SK-N-SH treated with all-trans-retinoic acid at 6 μM for 48 hours (cell line): ENCODE measurements at regions not wholly inside any gene's neighbourhood (a gene's known extent, or its start where the extent isn't known, plus 50 kb on each side); places are given as distances from the start of the nearest gene placed in this dataset.

Experiments
- ATAC-seq: fragments of 200-7000 bp; cut with Tn5 transposase; 3 replicates; pipeline ENCODE4 v1.9.1; 2020; ENCODE audit warnings: mild to moderate bottlenecking, moderate library complexity
- ARNTL ChIP-seq: fragments of 450-650 bp; formaldehyde crosslinking; IDR thresholded peaks from 2 replicates; pipeline ENCODE4 v1.5.0; 2020; ENCODE audit warnings: low read depth, mild to moderate bottlenecking, moderate library complexity, borderline replicate concordance
- CSDC2 ChIP-seq: fragments of 250-450 bp; sonication (Bioruptor Pico); IDR thresholded peaks from 2 replicates; pipeline ENCODE4 v1.5.0; 2020; ENCODE audit warnings: mild to moderate bottlenecking, moderate library complexity
- ESRRG ChIP-seq: fragments of 250-450 bp; sonication (Bioruptor Pico); IDR thresholded peaks from 2 replicates; pipeline ENCODE4 v1.6.1; 2021; ENCODE audit warnings: mild to moderate bottlenecking
- GLIS3 ChIP-seq: fragments of 250-450 bp; sonication (Bioruptor Pico); IDR thresholded peaks from 2 replicates; pipeline ENCODE4 v1.5.0; 2020; ENCODE audit warnings: mild to moderate bottlenecking, moderate library complexity
- ISL1 ChIP-seq: fragments of 250-450 bp; sonication (Bioruptor Pico); IDR thresholded peaks from 2 replicates; pipeline ENCODE4 v2.1.2; 2022; ENCODE audit warnings: mild to moderate bottlenecking, moderate library complexity
- RARB ChIP-seq: fragments of 250-450 bp; sonication (Bioruptor Pico); IDR thresholded peaks from 2 replicates; pipeline ENCODE4 v1.8.0; 2021; ENCODE audit warnings: mild to moderate bottlenecking, moderate library complexity
- SNAI2 ChIP-seq: fragments of 250-450 bp; sonication (Bioruptor Pico); IDR thresholded peaks from 2 replicates; pipeline ENCODE4 v1.5.0; 2020; ENCODE audit warnings: mild to moderate bottlenecking, moderate library complexity
- TCF4 ChIP-seq: fragments of 250-450 bp; sonication (Bioruptor Pico); IDR thresholded peaks from 2 replicates; pipeline ENCODE4 v1.8.0; 2021; ENCODE audit warnings: mild to moderate bottlenecking, moderate library complexity, borderline replicate concordance
- TOX ChIP-seq: fragments of 250-450 bp; sonication (Bioruptor Pico); IDR thresholded peaks from 2 replicates; pipeline ENCODE4 v1.8.0; 2021; ENCODE audit warnings: mild to moderate bottlenecking, moderate library complexity, borderline replicate concordance
- ZC3H10 ChIP-seq: fragments of 250-450 bp; sonication (Bioruptor Pico); IDR thresholded peaks from 2 replicates; pipeline ENCODE4 v1.5.1; 2021; ENCODE audit warnings: mild to moderate bottlenecking, moderate library complexity
- ZFP30 ChIP-seq: fragments of 450-650 bp; formaldehyde crosslinking; IDR thresholded peaks from 2 replicates; pipeline ENCODE4 v1.5.0; 2022; ENCODE audit warnings: mild to moderate bottlenecking, moderate library complexity
- ZNF565 ChIP-seq: fragments of 450-650 bp; formaldehyde crosslinking; conservative IDR thresholded peaks from 2 replicates; pipeline ENCODE4 v1.5.0; 2020; ENCODE audit warnings: low read depth, mild to moderate bottlenecking, moderate library complexity
- ZNF70 ChIP-seq: fragments of 450-650 bp; formaldehyde crosslinking; IDR thresholded peaks from 2 replicates; pipeline ENCODE4 v1.5.0; 2020; ENCODE audit warnings: mild to moderate bottlenecking, moderate library complexity
- TF ChIP-seq, protein P1 (sequence below): fragments of 250-450 bp; sonication (Bioruptor Pico); IDR thresholded peaks from 2 replicates; pipeline ENCODE4 v1.5.0; 2020; ENCODE audit warnings: mild to moderate bottlenecking, moderate library complexity
- TF ChIP-seq, protein P2 (sequence below): fragments of 250-450 bp; sonication (Bioruptor Pico); IDR thresholded peaks from 2 replicates; pipeline ENCODE4 v1.5.1; 2021; ENCODE audit warnings: mild to moderate bottlenecking, moderate library complexity
- TF ChIP-seq, protein P3 (sequence below): fragments of 250-450 bp; sonication (Bioruptor Pico); IDR thresholded peaks from 2 replicates; pipeline ENCODE4 v1.5.1; 2020; ENCODE audit warnings: low read depth, mild to moderate bottlenecking, moderate library complexity

DNA sequence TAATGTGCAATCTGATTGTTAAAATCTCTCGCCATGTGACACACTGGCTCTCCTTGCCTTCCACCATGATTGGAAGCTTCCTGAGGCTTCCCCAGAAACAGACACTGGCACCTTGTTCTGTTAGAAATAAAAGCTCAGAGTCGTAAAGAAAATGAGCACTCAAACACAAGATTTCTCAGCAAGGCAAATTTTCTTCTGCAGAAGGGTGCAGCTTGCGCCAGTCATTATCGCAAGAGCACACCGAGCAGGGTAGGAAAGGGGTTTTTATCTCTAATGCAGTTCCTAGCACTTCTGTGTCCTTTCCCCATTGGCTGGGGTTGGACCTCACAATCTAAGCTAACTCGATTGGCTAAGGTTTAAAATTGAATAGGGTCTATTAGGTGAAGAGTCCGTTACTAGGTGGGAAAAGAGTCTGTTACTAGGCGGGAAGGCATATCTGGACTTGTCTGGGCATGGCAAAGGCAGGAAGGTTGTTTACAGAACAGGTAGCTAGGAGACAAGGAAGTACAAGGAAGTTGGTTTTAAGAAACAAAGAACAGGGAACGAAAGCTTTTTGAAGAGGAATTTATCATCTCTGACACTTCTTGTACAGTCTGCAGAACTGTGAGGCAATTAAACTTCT lies 62.6 kb upstream of the BICD1 start:
- TF ChIP-seq TCF4 (CRISPR knock-in tag) (no peak), ZNF70 (no peak), ZNF565 (CRISPR knock-in tag) (no peak), GLIS3 (CRISPR knock-in tag) (no peak)
- TF ChIP-seq, protein P1, sequence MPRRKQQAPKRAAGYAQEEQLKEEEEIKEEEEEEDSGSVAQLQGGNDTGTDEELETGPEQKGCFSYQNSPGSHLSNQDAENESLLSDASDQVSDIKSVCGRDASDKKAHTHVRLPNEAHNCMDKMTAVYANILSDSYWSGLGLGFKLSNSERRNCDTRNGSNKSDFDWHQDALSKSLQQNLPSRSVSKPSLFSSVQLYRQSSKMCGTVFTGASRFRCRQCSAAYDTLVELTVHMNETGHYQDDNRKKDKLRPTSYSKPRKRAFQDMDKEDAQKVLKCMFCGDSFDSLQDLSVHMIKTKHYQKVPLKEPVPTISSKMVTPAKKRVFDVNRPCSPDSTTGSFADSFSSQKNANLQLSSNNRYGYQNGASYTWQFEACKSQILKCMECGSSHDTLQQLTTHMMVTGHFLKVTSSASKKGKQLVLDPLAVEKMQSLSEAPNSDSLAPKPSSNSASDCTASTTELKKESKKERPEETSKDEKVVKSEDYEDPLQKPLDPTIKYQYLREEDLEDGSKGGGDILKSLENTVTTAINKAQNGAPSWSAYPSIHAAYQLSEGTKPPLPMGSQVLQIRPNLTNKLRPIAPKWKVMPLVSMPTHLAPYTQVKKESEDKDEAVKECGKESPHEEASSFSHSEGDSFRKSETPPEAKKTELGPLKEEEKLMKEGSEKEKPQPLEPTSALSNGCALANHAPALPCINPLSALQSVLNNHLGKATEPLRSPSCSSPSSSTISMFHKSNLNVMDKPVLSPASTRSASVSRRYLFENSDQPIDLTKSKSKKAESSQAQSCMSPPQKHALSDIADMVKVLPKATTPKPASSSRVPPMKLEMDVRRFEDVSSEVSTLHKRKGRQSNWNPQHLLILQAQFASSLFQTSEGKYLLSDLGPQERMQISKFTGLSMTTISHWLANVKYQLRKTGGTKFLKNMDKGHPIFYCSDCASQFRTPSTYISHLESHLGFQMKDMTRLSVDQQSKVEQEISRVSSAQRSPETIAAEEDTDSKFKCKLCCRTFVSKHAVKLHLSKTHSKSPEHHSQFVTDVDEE (CRISPR knock-in tag) = no peak
- ATAC-seq = no peak

DNA sequence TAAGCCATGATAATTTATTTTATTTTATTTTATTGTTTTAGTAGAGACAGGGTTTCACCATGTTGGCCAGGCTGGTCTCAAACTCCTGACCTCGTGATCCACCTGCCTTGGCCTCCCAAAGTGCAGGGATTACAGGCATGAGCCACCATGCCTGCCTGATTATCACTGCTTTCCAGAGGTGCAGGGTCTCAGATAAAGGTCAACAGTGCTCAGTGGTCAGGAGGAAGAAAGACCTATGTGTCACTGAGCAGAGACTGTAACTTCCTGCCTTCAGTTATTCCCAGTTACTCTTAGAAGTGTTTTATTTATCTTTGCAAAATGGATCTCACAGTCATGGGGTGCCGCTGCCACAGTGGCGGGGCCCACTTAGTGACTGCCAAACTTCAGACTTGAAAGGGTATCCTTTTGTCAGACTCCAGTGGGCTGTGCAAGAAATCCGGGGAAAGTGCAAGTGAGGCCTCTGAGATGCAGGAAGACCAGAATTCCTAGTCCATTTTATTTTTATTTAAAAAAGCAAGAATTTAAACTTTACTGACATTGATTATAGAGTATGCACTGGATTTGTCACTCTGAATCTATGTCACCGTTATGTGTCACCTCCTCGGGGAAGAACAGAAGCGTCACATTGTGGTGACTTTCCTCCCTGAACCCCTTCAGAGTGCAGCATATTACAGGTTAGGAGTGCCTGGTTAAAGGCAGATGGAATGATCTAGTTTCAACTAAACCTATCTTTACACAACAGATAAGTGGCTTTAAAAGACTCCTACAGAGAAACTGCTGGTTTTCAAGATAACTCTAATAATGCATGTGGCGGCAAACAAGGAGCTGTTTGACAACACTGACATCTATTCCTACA lies 59.1 kb upstream of the BICD1 start:
- no peak for TF ChIP-seq CSDC2 (CRISPR knock-in tag)
- no peak for TF ChIP-seq GLIS3 (CRISPR knock-in tag)
- TF ChIP-seq ZC3H10 (CRISPR knock-in tag) = no peak
- no peak for ATAC-seq

DNA sequence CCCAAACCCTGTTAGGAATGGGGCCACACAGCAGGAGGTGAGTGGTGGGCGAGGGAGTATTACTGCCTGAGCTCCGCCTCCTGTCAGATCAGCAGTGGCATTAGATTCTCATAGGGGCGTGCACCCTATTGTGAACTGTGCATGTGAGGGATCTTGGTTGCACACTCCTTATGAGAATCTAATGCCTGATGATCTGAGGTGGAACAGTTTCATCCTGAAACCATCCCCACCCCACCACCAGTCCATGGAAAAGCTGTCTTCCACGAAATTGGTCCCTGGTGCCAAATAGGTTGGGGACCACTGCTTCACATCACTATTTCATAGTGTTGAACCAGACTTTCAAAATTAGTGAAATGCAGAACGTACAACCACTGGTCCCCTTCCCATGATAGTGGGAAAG lies 57.9 kb upstream of the BICD1 start:
- no peak for ATAC-seq
- TF ChIP-seq RARB (CRISPR knock-in tag) = no peak
- no peak for TF ChIP-seq ZNF565 (CRISPR knock-in tag)
- no peak for TF ChIP-seq TOX (CRISPR knock-in tag)
- TF ChIP-seq ZC3H10 (CRISPR knock-in tag) = no peak
- TF ChIP-seq, protein P2, sequence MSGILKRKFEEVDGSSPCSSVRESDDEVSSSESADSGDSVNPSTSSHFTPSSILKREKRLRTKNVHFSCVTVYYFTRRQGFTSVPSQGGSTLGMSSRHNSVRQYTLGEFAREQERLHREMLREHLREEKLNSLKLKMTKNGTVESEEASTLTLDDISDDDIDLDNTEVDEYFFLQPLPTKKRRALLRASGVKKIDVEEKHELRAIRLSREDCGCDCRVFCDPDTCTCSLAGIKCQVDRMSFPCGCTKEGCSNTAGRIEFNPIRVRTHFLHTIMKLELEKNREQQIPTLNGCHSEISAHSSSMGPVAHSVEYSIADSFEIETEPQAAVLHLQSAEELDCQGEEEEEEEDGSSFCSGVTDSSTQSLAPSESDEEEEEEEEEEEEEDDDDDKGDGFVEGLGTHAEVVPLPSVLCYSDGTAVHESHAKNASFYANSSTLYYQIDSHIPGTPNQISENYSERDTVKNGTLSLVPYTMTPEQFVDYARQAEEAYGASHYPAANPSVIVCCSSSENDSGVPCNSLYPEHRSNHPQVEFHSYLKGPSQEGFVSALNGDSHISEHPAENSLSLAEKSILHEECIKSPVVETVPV (CRISPR knock-in tag) = no peak
- TF ChIP-seq, protein P3, sequence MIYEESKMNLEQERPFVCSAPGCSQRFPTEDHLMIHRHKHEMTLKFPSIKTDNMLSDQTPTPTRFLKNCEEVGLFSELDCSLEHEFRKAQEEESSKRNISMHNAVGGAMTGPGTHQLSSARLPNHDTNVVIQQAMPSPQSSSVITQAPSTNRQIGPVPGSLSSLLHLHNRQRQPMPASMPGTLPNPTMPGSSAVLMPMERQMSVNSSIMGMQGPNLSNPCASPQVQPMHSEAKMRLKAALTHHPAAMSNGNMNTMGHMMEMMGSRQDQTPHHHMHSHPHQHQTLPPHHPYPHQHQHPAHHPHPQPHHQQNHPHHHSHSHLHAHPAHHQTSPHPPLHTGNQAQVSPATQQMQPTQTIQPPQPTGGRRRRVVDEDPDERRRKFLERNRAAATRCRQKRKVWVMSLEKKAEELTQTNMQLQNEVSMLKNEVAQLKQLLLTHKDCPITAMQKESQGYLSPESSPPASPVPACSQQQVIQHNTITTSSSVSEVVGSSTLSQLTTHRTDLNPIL (CRISPR knock-in tag) = no peak
- no peak for TF ChIP-seq ESRRG (CRISPR knock-in tag)

DNA sequence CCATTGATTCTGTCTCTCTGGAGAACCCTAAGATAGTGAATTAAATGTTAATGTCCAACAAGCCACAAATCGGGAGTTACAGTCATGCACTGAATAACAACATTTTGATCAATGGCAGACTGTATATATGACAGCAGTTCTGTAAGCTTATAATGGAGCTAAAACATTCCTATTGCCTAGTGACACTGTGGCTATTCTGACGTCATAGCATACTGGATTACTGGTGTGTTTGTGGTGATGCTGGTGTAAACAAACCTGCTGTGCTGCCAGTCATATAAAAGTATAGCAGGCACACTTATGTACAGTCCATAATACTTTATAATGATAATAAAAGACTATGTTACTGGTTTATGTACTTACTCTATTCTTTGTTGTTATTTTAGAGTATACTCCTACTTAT lies 56.7 kb upstream of the BICD1 start:
- TF ChIP-seq RARB (CRISPR knock-in tag) = no peak
- no peak for TF ChIP-seq SNAI2
- no peak for TF ChIP-seq ZFP30 (CRISPR knock-in tag)
- TF ChIP-seq ISL1 (CRISPR knock-in tag) = no peak
- no peak for TF ChIP-seq ARNTL (CRISPR knock-in tag)
- TF ChIP-seq, protein P3 (CRISPR knock-in tag) = no peak
- TF ChIP-seq, protein P2 (CRISPR knock-in tag) = no peak
- TF ChIP-seq, all 23 proteins: peak for 0
- ATAC-seq = no peak
